HG03354 (cell line): ENCODE measurements at regions not wholly inside any gene's neighbourhood (a gene's known extent, or its start where the extent isn't known, plus 50 kb on each side); places are given as distances from the start of the nearest gene placed in this dataset.

Experiments
- ATAC-seq: cut with Tn5 transposase; IDR thresholded peaks from one replicate; pipeline ENCODE4 v1.9.1; 2021; ENCODE audit warnings: mild to moderate bottlenecking; ENCODE audit not compliant: unreplicated experiment, poor library complexity, severe bottlenecking

DNA sequence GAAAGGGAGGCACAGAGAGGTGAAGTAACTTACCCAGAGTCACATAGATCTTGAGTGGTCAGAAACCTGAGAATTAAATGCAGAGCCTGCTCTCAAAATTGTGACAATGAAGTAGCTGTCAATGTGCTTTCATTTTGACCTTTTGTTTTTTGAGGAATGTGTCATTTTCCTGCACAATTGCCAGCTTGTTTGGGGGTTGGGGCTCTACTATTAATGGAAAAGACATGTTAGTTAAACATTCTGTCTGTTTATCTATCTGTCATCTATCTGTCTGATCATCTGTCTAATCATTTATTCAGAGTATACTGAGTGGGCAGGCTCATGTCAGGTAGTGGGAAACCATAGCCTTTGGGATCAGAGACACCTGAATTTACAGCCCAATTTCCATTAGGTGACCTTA lies 428.4 kb downstream of the TSN start:
- ATAC-seq = no peak

DNA sequence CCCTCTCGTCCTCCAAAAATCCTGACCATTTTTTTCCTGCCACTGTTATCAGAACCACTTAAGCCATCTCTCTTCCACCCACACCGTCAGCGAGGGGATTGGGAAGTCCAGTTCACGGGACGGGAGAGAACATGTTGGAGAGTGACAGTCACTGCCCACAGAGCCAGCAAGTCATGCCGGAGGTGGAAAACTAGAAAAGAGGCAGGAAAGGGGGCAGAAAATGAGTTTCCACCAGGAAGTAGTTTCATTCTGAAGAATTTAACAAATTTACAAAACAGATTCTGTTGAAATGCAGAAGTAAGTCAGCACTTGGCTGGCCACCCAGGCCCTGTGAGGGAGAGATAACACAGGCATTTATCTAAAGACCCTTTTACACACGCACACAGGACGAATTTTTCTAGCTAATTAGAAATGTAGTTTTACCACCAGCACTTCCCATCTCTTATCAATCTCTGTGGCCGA lies 431.3 kb downstream of the TSN start:
- no peak for ATAC-seq

DNA sequence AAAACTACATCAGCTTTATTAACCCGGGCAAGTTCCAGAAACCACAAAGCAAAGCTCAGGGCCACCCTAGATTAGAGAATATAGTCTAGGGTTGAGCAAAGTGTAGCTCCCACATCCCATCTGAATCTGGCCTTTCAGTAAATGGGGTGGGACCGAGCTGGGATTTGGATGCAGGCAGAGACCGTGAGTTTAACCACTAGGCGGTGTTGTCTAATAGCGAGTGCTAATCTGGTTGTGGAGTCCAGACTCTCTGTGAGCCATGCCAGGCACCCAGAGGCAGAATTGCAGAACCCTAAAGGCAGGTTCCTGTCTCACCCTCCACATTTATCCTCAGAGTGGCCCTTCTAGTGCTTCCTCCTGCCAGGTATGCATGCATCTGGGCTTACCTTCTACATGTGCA lies 435.9 kb downstream of the TSN start:
- ATAC-seq = peak; percentile 68

DNA sequence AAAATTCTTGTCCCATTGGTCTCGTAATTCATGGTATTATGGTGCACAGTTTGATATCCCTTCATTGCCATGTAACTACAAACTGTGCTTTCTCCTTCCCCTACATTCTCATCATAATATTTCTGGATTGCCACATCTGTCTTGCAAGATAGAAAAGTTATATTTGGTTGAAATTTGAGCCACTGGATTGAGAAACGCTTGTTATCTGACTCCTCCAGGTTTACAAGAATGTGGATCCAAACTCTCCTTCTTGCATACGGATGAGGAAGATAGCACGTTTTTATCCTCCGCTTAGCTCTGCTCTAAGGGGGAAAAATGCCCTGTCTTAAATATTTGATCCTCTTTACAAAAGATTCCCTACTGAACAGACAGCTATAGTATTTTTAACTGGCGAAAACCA lies 438.2 kb downstream of the TSN start:
- no peak for ATAC-seq

DNA sequence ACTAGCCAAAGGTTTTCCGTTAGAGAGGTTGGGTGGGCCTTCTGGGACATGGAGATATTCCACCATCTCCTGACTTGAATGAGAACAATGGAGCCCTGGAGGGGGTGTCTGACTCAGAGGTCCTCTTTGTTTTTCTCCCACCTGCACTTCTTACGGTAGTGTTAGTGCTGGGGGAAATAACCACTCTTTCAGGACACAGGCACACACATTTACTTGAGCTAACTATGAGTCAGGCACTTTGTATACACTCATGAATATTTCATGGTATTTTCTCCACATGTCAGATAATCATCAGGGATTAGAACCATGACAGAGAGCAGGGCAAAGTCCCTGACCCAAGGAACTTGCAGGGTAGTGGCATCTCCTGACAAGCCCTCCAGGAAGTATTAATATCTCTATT lies 439.1 kb downstream of the TSN start:
- no peak for ATAC-seq

DNA sequence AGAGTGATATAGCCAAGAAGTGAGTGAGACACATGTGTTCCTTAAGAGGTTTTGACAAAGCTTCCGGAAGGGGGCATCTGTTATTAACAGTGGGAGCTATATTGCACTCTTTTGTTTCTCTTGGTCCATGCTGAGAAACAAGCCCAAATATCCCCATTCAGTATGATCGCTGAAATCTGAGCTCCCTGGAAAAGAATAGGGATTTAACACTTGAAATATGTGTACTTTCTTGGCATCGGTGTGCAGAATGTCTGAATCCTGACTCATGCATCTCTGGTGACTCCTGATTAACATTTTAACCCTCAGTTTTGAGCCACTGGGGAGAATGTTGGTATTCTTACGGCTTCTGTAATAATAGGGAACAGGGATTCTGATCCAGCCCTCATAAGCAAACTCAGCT lies 448.1 kb downstream of the TSN start:
- no peak for ATAC-seq

DNA sequence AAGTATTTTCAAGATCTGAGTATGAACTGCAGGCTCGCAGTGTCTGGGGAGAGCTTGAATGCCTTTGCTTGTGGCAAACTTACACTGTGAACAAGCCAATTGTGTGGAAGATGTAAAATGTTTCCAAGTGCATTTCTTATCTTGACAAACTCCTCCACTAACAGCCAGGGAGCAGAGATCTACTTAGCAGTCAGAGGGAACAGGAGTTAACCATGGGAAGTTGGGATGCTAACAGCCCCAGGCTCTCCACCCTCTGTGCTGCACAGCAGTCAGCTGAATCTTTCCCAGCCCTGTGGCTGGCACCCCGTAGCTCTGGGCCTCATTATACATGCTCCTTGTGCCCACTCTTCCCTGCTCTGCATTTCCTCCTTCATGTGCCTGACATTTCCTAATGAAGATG lies 450.2 kb downstream of the TSN start:
- no peak for ATAC-seq

DNA sequence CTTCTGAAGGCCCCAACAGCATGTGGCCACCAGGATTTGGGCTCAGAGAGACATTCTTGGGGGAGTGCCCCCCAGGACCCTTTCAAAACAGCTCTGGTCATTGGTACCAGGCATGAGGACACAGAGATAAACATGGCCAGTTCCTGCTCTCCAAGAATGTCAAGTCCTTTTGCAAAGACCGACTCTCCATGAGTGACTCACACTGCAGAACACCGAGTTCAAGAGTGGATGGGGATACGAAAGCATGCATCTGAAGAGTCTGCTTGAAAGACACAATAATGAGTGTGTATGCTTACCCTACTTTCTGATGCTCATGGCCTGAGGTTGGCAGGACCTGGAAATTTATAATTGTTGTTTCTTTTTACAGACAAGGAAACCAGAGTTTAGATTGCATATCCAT lies 450.6 kb downstream of the TSN start:
- ATAC-seq = no peak

DNA sequence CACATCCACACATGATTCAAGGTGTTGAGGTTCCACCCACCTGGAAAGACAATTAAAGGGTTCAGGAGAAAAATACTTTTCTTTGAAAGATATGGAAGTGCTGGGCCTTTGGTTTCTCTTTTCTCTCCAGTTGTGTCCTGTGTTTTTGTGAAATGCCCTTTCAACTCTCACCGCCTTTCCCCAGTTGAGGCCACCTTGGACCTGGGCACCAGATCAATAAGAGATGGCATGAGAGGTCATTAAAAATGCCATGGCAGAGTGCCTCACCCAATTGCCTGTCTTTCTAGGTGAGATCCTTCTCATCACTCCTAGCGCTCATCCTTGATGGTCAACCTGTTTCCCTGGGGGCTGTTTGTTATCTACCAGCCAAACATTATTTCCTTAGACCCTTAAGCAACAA lies 453.9 kb downstream of the TSN start:
- ATAC-seq = no peak

DNA sequence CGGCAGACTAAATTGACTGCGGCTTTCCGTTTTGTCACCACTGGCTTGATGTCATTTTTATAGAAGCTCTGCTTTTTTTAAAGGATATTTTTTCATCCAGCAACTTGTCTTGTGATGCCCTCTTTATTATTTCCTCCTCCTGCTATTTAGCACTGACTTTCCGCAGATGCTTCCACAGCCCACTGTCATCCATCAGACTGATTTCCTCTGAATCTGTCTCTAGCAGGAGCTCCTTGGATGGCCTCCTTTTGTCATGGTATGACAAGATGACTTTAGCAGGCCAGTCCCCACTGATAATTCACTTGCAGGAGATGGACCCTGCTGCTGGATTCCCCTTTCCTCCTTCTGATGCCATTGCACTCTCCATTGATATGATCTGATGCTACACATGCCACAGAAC lies 454.6 kb downstream of the TSN start:
- no peak for ATAC-seq

DNA sequence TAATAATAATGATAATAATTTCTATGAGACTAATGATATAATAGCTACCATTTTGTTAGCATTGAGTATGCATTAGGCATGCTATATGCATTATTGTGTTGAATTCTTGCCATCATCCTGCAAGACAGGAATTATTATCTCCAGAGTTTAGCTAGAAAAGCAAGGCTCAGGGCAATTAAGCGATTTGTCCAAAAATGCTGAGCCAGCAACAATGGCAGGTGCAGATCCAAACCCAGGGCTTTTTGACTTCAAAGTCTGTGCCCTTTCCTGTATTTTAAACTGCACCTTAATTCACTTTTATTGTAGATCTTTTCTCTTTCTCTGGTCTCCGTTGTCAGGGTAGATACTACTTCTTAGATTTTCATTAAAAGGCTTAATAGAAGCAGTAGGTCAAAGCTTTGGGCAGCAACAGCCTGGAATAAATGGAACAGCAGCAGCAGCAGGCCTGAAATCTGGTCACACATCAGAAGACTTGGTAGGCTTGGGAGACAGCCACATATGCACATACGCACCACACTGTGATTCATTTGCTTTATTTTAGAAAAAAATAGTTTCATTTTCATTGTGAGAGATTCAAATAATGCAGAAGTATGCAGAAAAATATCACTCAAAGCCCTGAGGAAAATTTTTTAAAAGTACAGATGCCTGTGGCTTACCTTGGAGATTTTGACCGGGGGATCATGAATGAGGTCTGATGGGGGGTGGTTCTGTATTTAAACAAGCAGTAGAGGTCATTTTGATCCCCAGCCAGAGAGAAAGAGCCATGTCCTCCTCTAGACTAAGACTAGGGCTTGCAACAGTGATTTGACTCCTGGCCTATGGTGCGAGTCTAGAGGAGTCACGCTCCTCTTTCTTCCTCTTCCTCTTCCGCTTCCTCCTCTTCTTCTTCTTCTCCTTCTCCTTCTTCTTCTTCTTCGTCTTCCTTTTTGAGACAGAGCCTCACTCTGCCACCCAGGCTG lies 455.7 kb downstream of the TSN start:
- no peak for ATAC-seq

DNA sequence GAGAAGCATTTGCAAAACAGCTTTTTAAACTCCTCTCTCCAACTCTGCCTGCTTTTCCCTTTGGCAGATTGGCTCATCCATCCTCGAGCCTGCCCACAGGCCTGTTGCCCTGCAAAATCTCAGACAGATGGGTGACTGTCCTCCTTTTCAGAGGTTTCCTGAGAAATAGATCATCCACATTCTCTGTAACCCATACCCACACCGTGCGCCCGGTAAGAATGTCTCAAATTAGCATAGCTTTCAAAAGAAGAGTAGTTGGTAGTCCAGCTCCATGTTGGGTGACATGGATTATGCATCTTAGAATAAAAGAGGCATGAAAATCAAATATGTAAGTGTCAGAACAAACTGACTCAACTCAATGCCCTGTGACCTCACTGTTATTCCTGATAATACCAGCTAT lies 457.9 kb downstream of the TSN start:
- ATAC-seq = no peak

DNA sequence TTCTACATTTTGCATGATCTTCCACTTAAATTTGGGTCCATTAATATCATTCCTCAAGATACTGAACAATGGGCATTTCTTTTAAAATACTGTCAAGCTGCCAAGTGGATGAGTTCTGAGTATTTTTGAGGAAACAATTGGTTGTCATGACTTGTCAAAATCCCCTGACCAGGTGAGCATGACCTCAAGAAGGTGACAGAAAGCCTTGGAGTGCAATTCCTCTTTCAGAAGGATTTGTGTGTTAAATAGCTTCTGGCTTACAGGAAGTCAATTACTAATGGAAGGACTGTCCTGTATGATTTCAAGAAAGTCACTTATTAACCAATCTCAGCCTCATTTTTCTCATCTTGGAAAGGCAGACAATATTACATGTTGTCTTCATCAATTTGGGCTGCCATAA lies 460.6 kb downstream of the TSN start:
- ATAC-seq = no peak

DNA sequence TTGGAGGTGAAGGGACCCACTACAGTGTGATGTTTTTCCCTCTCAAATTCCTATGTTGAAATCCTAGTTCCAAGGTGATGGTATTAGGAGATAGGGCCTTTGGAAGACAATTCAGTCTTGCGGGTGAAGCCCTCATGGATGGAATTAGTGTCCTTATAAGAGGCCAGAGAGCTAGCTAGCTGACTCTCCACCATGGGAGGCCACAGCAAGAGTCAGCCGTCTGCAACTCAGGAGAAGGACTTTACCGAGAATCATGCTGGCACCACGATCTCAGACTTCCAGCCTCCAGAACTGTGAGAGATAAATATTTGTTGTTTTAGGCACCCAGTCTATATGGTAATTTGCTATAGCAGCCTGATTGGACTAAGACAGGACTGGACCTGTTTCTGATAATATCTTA lies 461.4 kb downstream of the TSN start:
- ATAC-seq = no peak

DNA sequence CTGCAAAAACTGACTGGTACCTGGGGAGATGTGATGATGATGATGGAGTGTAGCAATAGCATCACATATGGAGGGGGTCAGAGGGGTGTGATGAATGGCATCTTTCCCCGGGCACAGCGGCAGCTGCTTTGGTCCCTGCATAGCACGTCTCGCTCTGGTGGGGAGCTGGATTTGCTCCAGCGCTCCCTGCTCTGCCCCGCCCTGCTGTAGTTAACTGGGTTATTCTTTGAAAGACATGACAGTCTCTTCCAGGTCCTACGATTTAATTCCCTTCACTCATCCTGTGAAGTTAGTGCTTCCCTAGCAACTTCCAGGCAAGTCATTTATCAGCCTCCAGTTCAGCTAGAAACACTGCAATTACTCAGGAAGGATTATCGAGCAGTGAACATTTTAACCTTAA lies 463.1 kb downstream of the TSN start:
- no peak for ATAC-seq

DNA sequence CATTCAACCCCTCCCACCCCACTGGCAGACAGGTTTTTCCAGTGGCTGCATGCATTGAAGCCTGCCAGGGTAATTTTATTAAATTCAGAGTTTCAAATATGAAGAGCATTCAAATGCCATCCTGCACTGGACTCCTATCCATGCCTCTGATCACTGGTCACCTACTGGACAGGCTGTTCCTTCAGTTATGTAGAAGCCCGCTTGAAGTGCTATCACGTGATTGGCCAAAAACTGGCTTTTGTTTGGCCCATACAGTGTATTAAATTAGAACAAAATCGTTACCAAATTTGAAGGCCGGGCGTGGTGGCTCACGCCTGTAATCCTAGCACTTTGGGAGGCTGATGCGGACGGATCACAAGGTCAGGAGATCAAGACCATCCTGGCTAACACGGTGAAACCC lies 464.1 kb downstream of the TSN start:
- ATAC-seq = no peak

DNA sequence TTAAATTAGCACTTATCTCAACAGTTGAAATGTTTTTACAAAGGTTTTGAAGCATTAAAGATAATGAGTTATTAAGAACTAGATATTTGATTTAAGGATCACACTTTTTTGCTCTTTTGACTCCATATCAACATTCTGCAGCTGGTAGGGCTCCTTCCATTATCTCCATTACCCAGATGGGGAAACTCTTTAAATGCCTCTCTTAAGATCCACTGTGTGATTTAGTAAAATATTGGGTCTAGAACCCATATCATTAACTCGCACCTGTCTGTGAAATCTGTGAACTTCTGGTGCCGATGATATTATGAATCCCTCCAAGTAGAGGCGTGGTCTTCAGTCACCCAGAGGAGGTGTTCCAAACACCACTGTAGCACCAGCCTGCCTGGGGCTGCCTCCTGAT lies 466.2 kb downstream of the TSN start:
- ATAC-seq = no peak

DNA sequence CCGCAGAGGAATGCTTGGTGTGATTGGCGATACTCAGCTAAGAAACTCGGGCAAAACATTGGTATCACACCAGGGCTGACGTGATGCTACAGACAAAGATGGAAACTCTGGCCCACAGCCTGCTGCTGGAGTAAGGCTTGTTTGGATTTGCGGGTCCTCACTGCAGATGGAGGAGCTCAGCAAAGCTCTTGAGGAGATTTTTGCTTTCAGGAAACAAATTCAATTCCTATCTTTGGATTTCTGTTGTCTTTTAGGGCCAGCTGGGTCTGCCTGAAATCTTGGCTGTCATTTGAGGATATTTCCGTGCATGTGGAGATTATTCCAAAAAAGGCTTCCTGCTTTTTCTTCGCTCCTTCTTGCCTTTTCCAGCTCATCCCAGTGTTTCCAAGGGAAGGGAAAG lies 475.8 kb downstream of the TSN start:
- ATAC-seq = no peak

DNA sequence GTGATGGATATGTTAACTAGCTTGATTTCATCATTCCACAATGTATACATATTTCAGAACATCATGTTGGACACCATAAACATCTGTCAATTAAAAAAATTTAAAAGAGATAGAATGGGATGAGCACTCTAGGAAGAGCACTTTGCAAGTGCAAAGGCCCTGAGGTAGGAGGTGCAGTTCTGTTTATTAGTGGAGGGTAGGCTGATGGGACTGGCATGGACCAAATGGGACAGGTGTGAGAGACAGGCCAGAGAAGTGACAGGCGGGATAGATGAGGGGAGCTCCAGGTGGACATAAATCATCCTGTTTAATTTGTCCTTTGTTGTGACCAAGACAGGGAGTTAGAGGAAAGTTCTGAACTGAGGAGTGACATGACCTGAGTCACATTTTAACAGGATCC lies 477.9 kb downstream of the TSN start:
- ATAC-seq = no peak

DNA sequence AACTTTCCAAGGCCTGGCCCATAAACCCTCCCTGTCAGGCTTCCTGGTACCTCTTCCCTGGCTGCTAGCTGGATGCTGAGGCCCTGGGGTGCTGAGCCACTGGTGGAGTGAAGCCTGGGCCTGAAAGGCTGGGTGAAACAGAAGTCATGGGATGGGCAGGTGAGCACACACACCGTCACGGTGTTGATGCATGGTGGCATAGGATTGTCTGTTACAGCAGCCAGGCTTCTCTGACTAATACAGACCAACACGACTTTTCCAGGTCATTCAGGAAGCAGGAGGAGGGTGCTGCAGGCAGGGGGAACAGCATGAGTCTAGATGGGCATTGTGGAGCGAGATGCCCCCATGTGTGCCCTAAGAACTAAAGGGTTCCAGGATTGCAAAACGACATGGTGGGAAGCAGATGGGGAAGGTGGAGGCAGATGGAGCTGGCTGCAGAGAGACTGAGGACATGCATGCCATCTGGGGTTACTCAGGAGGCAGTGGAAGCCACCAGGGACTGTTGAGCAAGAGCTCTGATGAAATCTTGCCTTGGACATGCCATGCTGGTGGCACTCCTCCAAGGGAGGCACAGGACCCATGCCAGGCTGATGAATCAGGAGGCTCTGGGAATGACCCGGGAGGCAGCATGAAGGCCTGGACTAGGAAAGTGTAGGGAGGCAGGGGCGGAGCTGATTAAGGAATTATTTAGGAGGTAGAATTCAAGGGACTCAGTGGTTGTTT lies 480.9 kb downstream of the TSN start:
- no peak for ATAC-seq

DNA sequence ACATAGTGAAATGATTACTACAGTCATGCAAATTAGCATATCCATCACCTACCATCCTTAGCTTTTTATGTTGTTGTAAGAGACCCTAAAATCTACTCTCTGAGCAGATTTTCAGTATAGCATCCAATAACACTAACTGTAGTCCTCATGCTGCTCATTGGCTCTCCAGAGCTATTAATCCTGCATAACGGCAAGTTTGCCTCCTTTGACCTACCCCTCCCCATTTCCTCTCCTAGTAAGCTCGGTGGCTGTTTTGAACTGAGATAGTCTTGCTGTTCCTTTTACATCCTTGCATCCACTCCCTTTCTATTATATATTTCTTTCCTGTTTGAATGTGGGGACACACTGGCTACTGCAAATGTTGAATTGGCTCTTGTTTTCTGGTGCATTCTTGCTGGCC lies 481.5 kb downstream of the TSN start:
- ATAC-seq = no peak
